ENCODE measurements at regions not wholly inside any gene's neighbourhood (a gene's known extent, or its start where the extent isn't known, plus 50 kb on each side); places are given as distances from the start of the nearest gene placed in this dataset.

GRCh38 chr9:29701971-29702370 lies 2128.7 kb upstream of the C9orf72 start:
- Histone ChIP-seq H3K9me1 (ENCODE audit: control insufficient read depth, insufficient read depth, low read length) (no peaks in the 10 kb centered on the region), H3K4me3 (no peak overlapping the region), H3K27me3 (ENCODE audit: control insufficient read depth in 2 of 2, insufficient read depth in 2 of 2, low read length in 2 of 2) (no peaks in the 10 kb centered on the region), H2AFZ (ENCODE audit: low read depth, low read length) (no peak overlapping the region), H3K9me3 (replicated peaks; ENCODE audit: control insufficient read depth, insufficient read depth, low read depth, low read length) (no peaks in the 10 kb centered on the region), H3K36me3 (ENCODE audit: control insufficient read depth, insufficient read depth, low read length) (no peaks in the 10 kb centered on the region), H3K27ac (ENCODE audit: extremely low read depth, low read depth, low read length) (no peak overlapping the region), H4K20me1 (replicated peaks; ENCODE audit: control insufficient read depth, insufficient read depth, low read length) (no peaks in the 10 kb centered on the region), H3K9ac (ENCODE audit: insufficient read depth in 1 of 2, low read depth in 2 of 2, low read length in 2 of 2) (no peak overlapping the region), H3K4me2 (ENCODE audit: insufficient read depth, low read length) (no peak overlapping the region), H3K4me1 (replicated peaks in 1 of 2; ENCODE audit: control insufficient read depth in 2 of 2, insufficient read depth in 2 of 2, low read length in 2 of 2) (no peaks in the 10 kb centered on the region), H3K79me2 (ENCODE audit: control insufficient read depth, insufficient read depth, low read length) (no peaks in the 10 kb centered on the region)
- FAIRE-seq (no peak), ATAC-seq (no peak), DNase-seq (ENCODE audit: extremely low read depth in 1 of 4, low spot score in 3 of 4) (no peak)
- POLR2A ChIA-PET = no interaction called here
- intact Hi-C loops (cut with micrococcal nuclease) = no loop called here
- no TSS peak for BruUV-seq (replicated peaks)
- in situ Hi-C loops (cut with MboI) = no loop called here
- CTCF ChIA-PET (ENCODE audit: low intra/inter-chr PET ratio) = no interaction called here
- TF ChIP-seq ZBTB26 (CRISPR knock-in tag; IDR thresholded peaks at IDR 0.05) (no peak), ZFX (CRISPR knock-in tag; IDR thresholded peaks at IDR 0.05) (no peak), PTRF (tag; IDR thresholded peaks at IDR 0.05) (no peak), ZBTB34 (CRISPR knock-in tag; IDR thresholded peaks at IDR 0.05) (no peak), ZNF695 (CRISPR knock-in tag; IDR thresholded peaks at IDR 0.05) (no peak), HNRNPUL1 (IDR thresholded peaks at IDR 0.05; ENCODE audit: low read length) (no peak), RHOXF2B (CRISPR knock-in tag; conservative IDR thresholded peaks at IDR 0.05) (no peak), ZNF407 (IDR thresholded peaks at IDR 0.05; ENCODE audit: low read depth) (no peak), LARP7 (IDR thresholded peaks at IDR 0.05) (no peak), PRMT5 (CRISPR knock-in tag; IDR thresholded peaks at IDR 0.05) (no peak), FOXA1 (IDR thresholded peaks at IDR 0.05; ENCODE audit: borderline replicate concordance) (no peak), FOS (IDR thresholded peaks at IDR 0.05; ENCODE audit: extremely low read depth, insufficient read length) (no peak), NR2C2 (CRISPR knock-in tag; IDR thresholded peaks at IDR 0.05) (no peak), NR2C2 (tag; IDR thresholded peaks at IDR 0.05) (no peak), MXI1 (IDR thresholded peaks at IDR 0.05; ENCODE audit: low read depth, low read length) (no peak)

All from K562 (cell line).